Astrocyte of the cerebellum (primary cell): ENCODE measurements at regions not wholly inside any gene's neighbourhood (a gene's known extent, or its start where the extent isn't known, plus 50 kb on each side); places are given as distances from the start of the nearest gene placed in this dataset.

Experiments used
- DNase-seq: peaks from one replicate; pipeline ENCODE4 v3.0.0-alpha.2; 2011; ENCODE audit warnings: low read depth
- H3K4me3 ChIP-seq: 2 replicates; pipeline ENCODE4 v1.5.1; 2011; ENCODE audit warnings: mild to moderate bottlenecking, low read depth, low read length, moderate library complexity
- in situ Hi-C: cut with HindIII; loops from 2 replicates; pipeline ENCODE4 v1.10.0; 2017; ENCODE audit warnings: low sequenced_read_pairs
- TF ChIP-seq, protein P1 (sequence below): IDR thresholded peaks from 2 replicates; pipeline ENCODE4 v1.5.1; 2012; ENCODE audit warnings: low read length, low read depth, moderate library complexity, mild to moderate bottlenecking; ENCODE audit errors: missing control alignments

DNA sequence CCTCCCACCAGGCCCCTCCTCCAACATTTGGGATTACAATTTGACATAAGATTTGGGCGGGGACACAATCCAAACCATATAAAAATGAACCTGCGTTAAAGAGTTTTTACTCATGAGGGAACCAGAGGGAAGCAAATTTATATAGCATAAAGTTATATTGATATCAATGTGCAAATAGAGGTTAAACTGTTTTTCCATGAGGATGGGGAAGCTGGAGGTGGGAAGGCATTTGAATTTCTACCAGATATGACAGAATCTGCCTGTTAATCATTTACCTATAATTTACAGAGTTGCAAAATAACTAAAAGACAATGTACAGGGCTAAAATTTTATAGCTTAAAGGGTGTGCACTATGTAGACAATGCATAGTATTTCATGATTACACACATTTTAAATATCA is 322.0 kb upstream of the FKBP1C start:
- TF ChIP-seq, protein P1, sequence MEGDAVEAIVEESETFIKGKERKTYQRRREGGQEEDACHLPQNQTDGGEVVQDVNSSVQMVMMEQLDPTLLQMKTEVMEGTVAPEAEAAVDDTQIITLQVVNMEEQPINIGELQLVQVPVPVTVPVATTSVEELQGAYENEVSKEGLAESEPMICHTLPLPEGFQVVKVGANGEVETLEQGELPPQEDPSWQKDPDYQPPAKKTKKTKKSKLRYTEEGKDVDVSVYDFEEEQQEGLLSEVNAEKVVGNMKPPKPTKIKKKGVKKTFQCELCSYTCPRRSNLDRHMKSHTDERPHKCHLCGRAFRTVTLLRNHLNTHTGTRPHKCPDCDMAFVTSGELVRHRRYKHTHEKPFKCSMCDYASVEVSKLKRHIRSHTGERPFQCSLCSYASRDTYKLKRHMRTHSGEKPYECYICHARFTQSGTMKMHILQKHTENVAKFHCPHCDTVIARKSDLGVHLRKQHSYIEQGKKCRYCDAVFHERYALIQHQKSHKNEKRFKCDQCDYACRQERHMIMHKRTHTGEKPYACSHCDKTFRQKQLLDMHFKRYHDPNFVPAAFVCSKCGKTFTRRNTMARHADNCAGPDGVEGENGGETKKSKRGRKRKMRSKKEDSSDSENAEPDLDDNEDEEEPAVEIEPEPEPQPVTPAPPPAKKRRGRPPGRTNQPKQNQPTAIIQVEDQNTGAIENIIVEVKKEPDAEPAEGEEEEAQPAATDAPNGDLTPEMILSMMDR = no peak
- no peak overlapping the region for H3K4me3 ChIP-seq
- no peak for DNase-seq
- in situ Hi-C loops = no loop called here

DNA sequence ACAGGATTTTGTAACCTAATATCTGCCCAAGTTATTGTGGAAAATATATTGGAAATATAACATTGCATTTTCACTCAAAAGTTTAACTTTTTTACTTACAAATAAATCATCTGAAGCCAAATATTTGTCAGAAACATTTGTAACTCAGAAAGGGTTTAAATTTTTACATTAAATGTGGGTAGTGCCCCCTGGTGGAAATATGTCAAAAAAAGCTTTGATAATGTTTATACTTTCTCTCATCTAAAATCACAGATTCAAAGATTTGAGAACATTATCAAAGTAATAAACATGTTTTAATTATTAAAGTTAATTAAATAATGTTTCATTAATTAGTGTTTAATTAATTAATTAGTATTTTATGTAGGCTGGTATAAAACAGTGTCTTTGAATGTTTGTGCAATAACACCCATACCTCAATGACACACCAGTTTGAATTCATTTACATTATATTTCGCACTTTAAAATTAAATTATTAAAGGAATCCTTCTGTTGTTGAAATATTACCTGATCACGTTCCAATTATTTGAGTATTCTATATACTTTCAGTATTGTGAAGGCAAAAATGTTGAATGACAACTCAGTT is 320.1 kb upstream of the FKBP1C start:
- in situ Hi-C loops = no loop called here
- DNase-seq = no peak

DNA sequence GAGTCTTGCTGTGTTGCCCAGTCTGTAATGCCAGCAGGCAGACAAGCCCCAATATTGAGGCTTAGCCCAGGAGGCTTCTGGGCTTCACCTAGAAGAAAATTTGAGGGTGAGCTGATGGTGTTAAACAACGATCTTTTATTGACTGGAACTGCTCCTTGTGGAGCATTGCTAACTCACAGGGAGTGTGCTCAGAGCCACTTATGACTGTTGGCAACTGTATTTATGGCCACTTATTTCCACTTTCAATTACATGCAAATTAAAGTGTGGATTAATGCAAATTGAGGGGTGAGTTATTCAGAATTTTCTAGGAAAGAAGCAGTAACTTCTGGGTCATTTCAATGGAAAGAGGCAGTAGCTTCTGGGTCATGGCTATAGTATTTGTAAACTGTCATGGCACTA is 317.2 kb upstream of the FKBP1C start:
- no peak overlapping the region for H3K4me3 ChIP-seq
- TF ChIP-seq, protein P1 = no peak
- no peak for DNase-seq
- in situ Hi-C loops = no loop called here

More for the DNA sequence above, 320.1 kb upstream of the FKBP1C start:
- TF ChIP-seq, protein P1 = no peak
- H3K4me3 ChIP-seq = no peak overlapping the region

DNA sequence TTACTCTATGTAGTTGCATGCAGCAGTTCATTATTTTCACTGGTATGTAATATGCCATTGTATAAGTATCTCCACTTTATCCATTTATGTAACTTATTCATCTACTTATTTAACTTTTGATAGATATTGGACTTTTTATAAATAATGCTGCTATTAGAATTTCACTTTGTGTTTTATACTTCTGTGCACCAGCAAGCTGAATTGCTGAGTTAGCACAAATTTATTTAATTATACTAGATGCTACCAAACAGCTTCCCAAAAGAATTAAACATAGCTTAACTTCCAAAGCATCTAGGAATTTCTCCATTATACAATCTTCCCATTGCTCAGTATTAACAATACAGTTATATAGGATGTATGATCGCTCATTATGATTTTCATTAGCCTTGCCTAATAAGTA is 308.0 kb upstream of the FKBP1C start:
- DNase-seq = no peak
- in situ Hi-C loops = loop anchor here (25.0 kb wide), 1 partner anchor 91 kb away; no protein-coding TSS in a partner anchor
- TF ChIP-seq, protein P1 = no peak
- no peak overlapping the region for H3K4me3 ChIP-seq

DNA sequence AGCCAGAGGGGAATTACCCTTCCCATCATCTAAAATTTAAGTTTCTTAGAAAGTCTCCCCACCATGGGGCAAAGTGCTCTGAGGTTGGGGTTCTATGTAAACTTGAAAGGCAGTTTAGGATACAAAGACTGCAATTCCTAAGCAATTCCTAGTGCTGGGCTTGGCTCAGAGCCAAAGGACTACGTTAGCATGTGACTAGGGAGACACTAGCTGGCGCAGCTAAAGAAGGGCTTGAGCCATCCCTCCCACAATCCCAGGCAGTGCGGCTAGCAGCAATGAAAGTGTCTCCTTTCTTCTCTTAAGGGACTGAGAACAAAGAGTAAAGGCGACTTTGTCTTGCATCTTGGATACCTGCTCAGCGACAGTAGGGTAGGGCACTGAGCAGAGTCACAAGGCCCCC is 306.6 kb upstream of the FKBP1C start:
- no peak overlapping the region for H3K4me3 ChIP-seq
- no peak for DNase-seq
- TF ChIP-seq, protein P1 = no peak
- in situ Hi-C loops = loop anchor here (25.0 kb wide), 1 partner anchor 92 kb away; no protein-coding TSS in a partner anchor

DNA sequence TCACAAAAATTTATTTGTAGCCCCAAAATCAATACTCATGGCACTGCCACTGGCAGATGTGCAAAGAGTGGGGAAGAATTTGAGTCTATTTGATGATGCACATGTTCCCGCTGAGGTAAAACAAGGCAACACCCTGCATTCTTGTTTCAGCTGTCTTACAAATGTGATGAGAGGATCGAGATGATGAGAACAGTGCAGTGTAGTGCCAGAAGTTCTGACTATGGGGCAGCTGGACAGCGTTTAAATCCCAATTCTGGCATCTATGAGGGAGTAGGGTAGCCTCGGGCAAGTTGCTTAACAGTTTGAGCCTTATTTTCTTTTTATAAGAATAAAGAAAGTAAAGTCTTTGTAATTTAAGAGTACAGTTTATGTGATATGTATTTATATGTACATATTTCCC is 296.7 kb upstream of the FKBP1C start:
- DNase-seq = no peak
- in situ Hi-C loops = loop anchor here (25.0 kb wide), 1 partner anchor 102 kb away; no protein-coding TSS in a partner anchor
- no peak overlapping the region for H3K4me3 ChIP-seq
- TF ChIP-seq, protein P1 = no peak
